ENCODE measurements at regions not wholly inside any gene's neighbourhood (a gene's known extent, or its start where the extent isn't known, plus 50 kb on each side); places are given as distances from the start of the nearest gene placed in this dataset.

- TF ChIP-seq CTCF (conservative IDR thresholded peaks at IDR 0.05; ENCODE audit: low read depth, low read length) (no peak), EZH2 (IDR thresholded peaks at IDR 0.05; ENCODE audit: borderline replicate concordance, low read depth, low read length, poor library complexity, severe bottlenecking) (no peak)
Observed at GRCh38 chr4:131002132-131002531, 1906.2 kb downstream of the C4orf33 start.

Measured in A673 (cell line).